Esophagus muscularis mucosa (tissue), 4 donors: ENCODE measurements at regions not wholly inside any gene's neighbourhood (a gene's known extent, or its start where the extent isn't known, plus 50 kb on each side); places are given as distances from the start of the nearest gene placed in this dataset.
"Not testable (repeated sequence)": the region's sequence is repeated elsewhere in the genome, so short reads cannot be mapped to it uniquely, and the experiment has no call there.

Experiments
- CTCF ChIP-seq, 3 experiments: fragments of 200-600 bp in 2 of 3; fragments of 450-650 bp in 1 of 3; sonication (generic) in 2 of 3; IDR thresholded peaks; one replicate each; pipeline ENCODE4 v1.5.1; 2017 to 2019; ENCODE audit warnings: antibody characterized with exemption in 3 of 3, mild to moderate bottlenecking in 2 of 3, moderate library complexity in 1 of 3
- EP300 ChIP-seq: sonication (generic); formaldehyde crosslinking; IDR thresholded peaks from one replicate; pipeline ENCODE4 v1.6.1; 2017; ENCODE audit warnings: antibody characterized with exemption
- POLR2A ChIP-seq: fragments of 450-650 bp; IDR thresholded peaks from one replicate; pipeline ENCODE4 v1.6.1; 2017; ENCODE audit warnings: antibody characterized with exemption, moderate library complexity, mild to moderate bottlenecking, low read depth

GRCh38 chr16:33774724-33775123 lies 315.3 kb downstream of the TP53TG3F start:
- TF ChIP-seq CTCF (IDR thresholded peaks at IDR 0.05); POLR2A; EP300: not testable (repeated sequence)
